ENCODE measurements at regions not wholly inside any gene's neighbourhood (a gene's known extent, or its start where the extent isn't known, plus 50 kb on each side); places are given as distances from the start of the nearest gene placed in this dataset.

DNA sequence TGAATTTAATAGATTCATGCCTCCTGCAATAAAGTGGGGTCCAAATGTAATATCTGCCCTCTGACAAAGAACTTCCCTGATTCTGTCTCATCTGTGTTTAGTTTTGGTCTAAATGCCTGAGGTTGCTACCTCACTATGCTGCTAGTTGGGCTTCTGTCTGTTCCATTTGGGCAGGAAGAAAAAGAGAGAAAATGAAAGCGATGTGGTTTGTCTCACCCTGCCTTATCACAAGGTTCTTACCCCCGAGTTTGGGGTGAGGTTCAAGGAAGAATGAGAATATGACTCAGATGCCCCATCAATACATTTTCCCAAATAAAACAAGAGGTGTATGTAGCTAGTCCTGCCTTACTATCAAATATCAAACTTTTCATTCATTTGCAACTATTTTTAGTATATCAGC is 132.1 kb upstream of the MTAP start:
- H4K20me1 ChIP-seq (ENCODE audit: low read depth): no peaks in the 10 kb centered on the region
- no peak overlapping the region for H3K4me2 ChIP-seq
- H3F3A ChIP-seq (ENCODE audit: low read depth): no peaks in the 10 kb centered on the region
- no peaks in the 10 kb centered on the region for H3K9me3 Mint-ChIP-seq
- no peak overlapping the region for H2AFZ ChIP-seq (replicated peaks)
- H3K36me3 Mint-ChIP-seq: no peaks in the 10 kb centered on the region
- no peaks in the 10 kb centered on the region for H3K27me3 ChIP-seq
- H3K27ac ChIP-seq: no peak overlapping the region
- no peak overlapping the region for H3K4me3 ChIP-seq
- no peaks in the 10 kb centered on the region for H3K36me3 ChIP-seq
- no peak overlapping the region for H3K27ac Mint-ChIP-seq
- no peak for DNase-seq (ENCODE audit: low spot score)
- peaks cover 6% of the 10 kb centered on the region for H3K4me1 Mint-ChIP-seq
- no peak overlapping the region for H3K9ac ChIP-seq
- H3K4me3 Mint-ChIP-seq: no peak overlapping the region
- H3K79me2 ChIP-seq (ENCODE audit: low read depth): no peaks in the 10 kb centered on the region
- no peaks in the 10 kb centered on the region for H3K27me3 Mint-ChIP-seq (ENCODE audit: insufficient read depth, low read depth)
- H3K4me1 ChIP-seq: peaks cover 9% of the 10 kb centered on the region
- no peak for TF ChIP-seq EZH2 (IDR thresholded peaks at IDR 0.05)
- TF ChIP-seq EZH2phosphoT487 (IDR thresholded peaks at IDR 0.05): no peak
- TF ChIP-seq, protein P1, sequence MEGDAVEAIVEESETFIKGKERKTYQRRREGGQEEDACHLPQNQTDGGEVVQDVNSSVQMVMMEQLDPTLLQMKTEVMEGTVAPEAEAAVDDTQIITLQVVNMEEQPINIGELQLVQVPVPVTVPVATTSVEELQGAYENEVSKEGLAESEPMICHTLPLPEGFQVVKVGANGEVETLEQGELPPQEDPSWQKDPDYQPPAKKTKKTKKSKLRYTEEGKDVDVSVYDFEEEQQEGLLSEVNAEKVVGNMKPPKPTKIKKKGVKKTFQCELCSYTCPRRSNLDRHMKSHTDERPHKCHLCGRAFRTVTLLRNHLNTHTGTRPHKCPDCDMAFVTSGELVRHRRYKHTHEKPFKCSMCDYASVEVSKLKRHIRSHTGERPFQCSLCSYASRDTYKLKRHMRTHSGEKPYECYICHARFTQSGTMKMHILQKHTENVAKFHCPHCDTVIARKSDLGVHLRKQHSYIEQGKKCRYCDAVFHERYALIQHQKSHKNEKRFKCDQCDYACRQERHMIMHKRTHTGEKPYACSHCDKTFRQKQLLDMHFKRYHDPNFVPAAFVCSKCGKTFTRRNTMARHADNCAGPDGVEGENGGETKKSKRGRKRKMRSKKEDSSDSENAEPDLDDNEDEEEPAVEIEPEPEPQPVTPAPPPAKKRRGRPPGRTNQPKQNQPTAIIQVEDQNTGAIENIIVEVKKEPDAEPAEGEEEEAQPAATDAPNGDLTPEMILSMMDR (IDR thresholded peaks at IDR 0.05): no peak
- H3K9me3 ChIP-seq (ENCODE audit: low read depth): no peaks in the 10 kb centered on the region

DNA sequence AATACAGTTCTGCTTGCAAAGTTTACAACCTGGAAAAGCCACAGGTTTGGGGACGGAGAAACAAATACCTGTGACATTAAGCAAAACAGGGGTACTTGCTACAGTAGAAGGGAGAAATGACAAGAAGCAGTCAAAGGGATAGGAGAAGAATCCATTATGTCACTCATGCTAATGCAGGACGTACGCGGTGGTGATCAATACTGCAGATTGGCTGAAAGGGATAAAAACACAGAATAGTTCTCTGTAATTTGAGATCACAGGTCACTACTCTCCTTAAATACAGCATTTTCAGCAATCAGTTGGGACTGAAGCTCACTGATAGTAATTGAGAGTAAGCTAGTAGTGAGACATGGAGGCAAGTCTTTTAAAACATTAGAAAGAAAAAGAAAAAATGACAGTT is 130.3 kb upstream of the MTAP start:
- Mint-ChIP-seq H3K9me3 (no peaks in the 10 kb centered on the region), H3K4me3 (no peak overlapping the region), H3K36me3 (no peaks in the 10 kb centered on the region), H3K27ac (no peak overlapping the region), H3K4me1 (peaks cover 6% of the 10 kb centered on the region), H3K27me3 (ENCODE audit: insufficient read depth, low read depth) (no peaks in the 10 kb centered on the region)
- Histone ChIP-seq H3K9ac (no peak overlapping the region), H3K4me2 (no peak overlapping the region), H3K79me2 (ENCODE audit: low read depth) (no peaks in the 10 kb centered on the region), H3K4me3 (no peak overlapping the region), H4K20me1 (ENCODE audit: low read depth) (no peaks in the 10 kb centered on the region), H2AFZ (replicated peaks) (no peak overlapping the region), H3F3A (ENCODE audit: low read depth) (no peaks in the 10 kb centered on the region), H3K9me3 (ENCODE audit: low read depth) (no peaks in the 10 kb centered on the region), H3K4me1 (peaks cover 9% of the 10 kb centered on the region), H3K36me3 (no peaks in the 10 kb centered on the region), H3K27me3 (no peaks in the 10 kb centered on the region), H3K27ac (no peak overlapping the region)
- no peak for TF ChIP-seq EZH2phosphoT487 (IDR thresholded peaks at IDR 0.05)
- no peak for TF ChIP-seq EZH2 (IDR thresholded peaks at IDR 0.05)
- TF ChIP-seq, protein P1 (IDR thresholded peaks at IDR 0.05): no peak
- peak; percentile 43 for DNase-seq (ENCODE audit: low spot score)

DNA sequence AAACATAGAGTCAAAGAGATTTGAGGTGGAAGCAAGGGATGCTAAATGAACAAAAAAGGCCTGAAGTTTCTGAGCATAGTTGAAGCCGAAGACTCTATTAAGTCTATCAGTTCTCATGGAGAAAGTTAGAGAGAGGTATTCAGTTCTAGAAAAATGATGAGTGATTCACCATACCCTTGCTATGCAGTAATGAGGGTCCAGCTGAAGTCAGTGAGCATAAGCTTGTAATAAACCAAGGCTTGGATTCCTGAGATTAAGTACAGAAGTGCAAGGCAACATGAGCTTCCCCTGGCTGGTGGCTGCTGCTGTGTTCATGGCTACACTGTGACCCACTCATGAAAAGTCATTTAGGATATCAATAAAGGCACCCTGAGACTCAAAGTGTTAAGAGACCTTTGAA is 129.7 kb upstream of the MTAP start:
- H3K27ac Mint-ChIP-seq: no peak overlapping the region
- Histone ChIP-seq H3K4me1 (peaks cover 9% of the 10 kb centered on the region), H3K27ac (no peak overlapping the region), H3F3A (ENCODE audit: low read depth) (no peaks in the 10 kb centered on the region), H3K79me2 (ENCODE audit: low read depth) (no peaks in the 10 kb centered on the region), H3K4me3 (no peak overlapping the region), H4K20me1 (ENCODE audit: low read depth) (no peaks in the 10 kb centered on the region), H3K36me3 (no peaks in the 10 kb centered on the region), H3K9ac (no peak overlapping the region), H3K4me2 (no peak overlapping the region), H3K27me3 (no peaks in the 10 kb centered on the region), H2AFZ (replicated peaks) (no peak overlapping the region), H3K9me3 (ENCODE audit: low read depth) (no peaks in the 10 kb centered on the region)
- H3K9me3 Mint-ChIP-seq: no peaks in the 10 kb centered on the region
- H3K4me1 Mint-ChIP-seq: peaks cover 6% of the 10 kb centered on the region
- H3K27me3 Mint-ChIP-seq (ENCODE audit: insufficient read depth, low read depth): no peaks in the 10 kb centered on the region
- no peak for TF ChIP-seq EZH2 (IDR thresholded peaks at IDR 0.05)
- H3K4me3 Mint-ChIP-seq: no peak overlapping the region
- DNase-seq (ENCODE audit: low spot score): no peak
- no peaks in the 10 kb centered on the region for H3K36me3 Mint-ChIP-seq

DNA sequence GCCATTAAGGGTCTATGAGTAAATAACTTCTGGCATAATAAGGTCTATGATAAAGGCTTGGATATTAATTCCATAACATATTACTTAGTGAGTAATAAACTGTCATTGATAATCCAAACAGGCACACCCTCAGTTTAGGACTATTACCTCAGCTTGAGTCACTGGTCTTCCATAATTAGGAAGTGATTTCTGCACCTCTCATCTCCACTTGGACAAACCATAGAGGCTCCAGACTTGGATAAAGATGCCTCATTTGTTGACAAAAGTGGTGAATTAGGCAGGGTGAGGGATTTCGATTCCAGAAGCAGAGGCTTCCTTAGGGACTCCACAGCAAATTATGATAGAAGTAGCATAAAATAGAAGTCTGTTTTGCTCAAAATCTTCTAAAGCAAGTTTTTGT is 127.5 kb upstream of the MTAP start:
- H3K27ac Mint-ChIP-seq: no peak overlapping the region
- H3K27ac ChIP-seq: no peak overlapping the region
- H3K4me3 Mint-ChIP-seq: no peak overlapping the region
- H3K9me3 ChIP-seq (ENCODE audit: low read depth): no peaks in the 10 kb centered on the region
- no peaks in the 10 kb centered on the region for H3K27me3 ChIP-seq
- no peak for TF ChIP-seq EZH2phosphoT487 (IDR thresholded peaks at IDR 0.05)
- no peak overlapping the region for H2AFZ ChIP-seq (replicated peaks)
- H3F3A ChIP-seq (ENCODE audit: low read depth): no peaks in the 10 kb centered on the region
- H3K9me3 Mint-ChIP-seq: no peaks in the 10 kb centered on the region
- H3K4me3 ChIP-seq: no peak overlapping the region
- peaks cover 9% of the 10 kb centered on the region for H3K4me1 ChIP-seq
- H3K36me3 Mint-ChIP-seq: no peaks in the 10 kb centered on the region
- no peaks in the 10 kb centered on the region for H3K79me2 ChIP-seq (ENCODE audit: low read depth)
- H3K4me1 Mint-ChIP-seq: peaks cover 6% of the 10 kb centered on the region
- H3K36me3 ChIP-seq: no peaks in the 10 kb centered on the region
- H3K9ac ChIP-seq: no peak overlapping the region
- H3K4me2 ChIP-seq: no peak overlapping the region
- H4K20me1 ChIP-seq (ENCODE audit: low read depth): no peaks in the 10 kb centered on the region
- no peak for DNase-seq (ENCODE audit: low spot score)
- H3K27me3 Mint-ChIP-seq (ENCODE audit: insufficient read depth, low read depth): no peaks in the 10 kb centered on the region
